Keratinocyte (primary cell): ENCODE measurements at regions not wholly inside any gene's neighbourhood (a gene's known extent, or its start where the extent isn't known, plus 50 kb on each side); places are given as distances from the start of the nearest gene placed in this dataset.
A peak's percentile ranks its signal among the peaks of the same experiment; 100 is the strongest.

Source experiments
- DNase-seq: peaks from one replicate; pipeline ENCODE4 v3.0.0-alpha.2; 2011; ENCODE audit warnings: low read depth, missing footprints, low spot score
- FAIRE-seq: peaks from 2 replicates; lab custom pipeline; 2011; peaks lifted over from hg19 to GRCh38; lab: Jason Lieb, UNC
- H2AFZ ChIP-seq: 2 replicates; pipeline ENCODE4 v1.6.0; 2012; ENCODE audit warnings: low read length, control low read depth, inconsistent platforms; ENCODE audit not compliant: control insufficient read depth
- H3K27ac ChIP-seq: 2 replicates; pipeline ENCODE4 v1.5.1; 2011; ENCODE audit warnings: low read length; ENCODE audit not compliant: control insufficient read depth, insufficient read depth
- H3K27me3 ChIP-seq: 3 replicates; pipeline ENCODE4 v1.6.0; 2011; ENCODE audit warnings: low read length; ENCODE audit not compliant: control insufficient read depth, insufficient read depth; ENCODE audit errors: extremely low read depth
- H3K36me3 ChIP-seq, 2 experiments: 2 replicates in 1 of 2; 3 replicates in 1 of 2; pipeline ENCODE4 v1.5.1; 2011; ENCODE audit warnings: low read length in 2 of 2, mild to moderate bottlenecking in 1 of 2; ENCODE audit not compliant: control insufficient read depth in 2 of 2, insufficient read depth in 2 of 2; ENCODE audit errors: extremely low read depth in 1 of 2
- H3K4me1 ChIP-seq: 3 replicates; pipeline ENCODE4 v1.5.1; 2011; ENCODE audit warnings: low read length; ENCODE audit not compliant: control insufficient read depth, insufficient read depth; ENCODE audit errors: extremely low read depth
- H3K4me2 ChIP-seq: 3 replicates; pipeline ENCODE4 v1.6.0; 2011; ENCODE audit warnings: low read depth, low read length; ENCODE audit not compliant: control insufficient read depth, insufficient read depth; ENCODE audit errors: extremely low read depth
- H3K4me3 ChIP-seq, 3 experiments: fragments of 200-600 bp in 1 of 3; sonication (generic) in 1 of 3; 2 replicates in 2 of 3; 3 replicates in 1 of 3; pipeline ENCODE4 v1.5.1; 2011 to 2016; ENCODE audit warnings: low read length in 3 of 3, mild to moderate bottlenecking in 3 of 3, control low read depth in 2 of 3, inconsistent platforms in 1 of 3, low read depth in 1 of 3, mixed read lengths in 1 of 3, mixed run types in 1 of 3, moderate library complexity in 1 of 3; ENCODE audit not compliant: control insufficient read depth in 2 of 3, insufficient read depth in 2 of 3; ENCODE audit errors: extremely low read depth in 1 of 3
- H3K79me2 ChIP-seq: 2 replicates; pipeline ENCODE4 v1.6.0; 2012; ENCODE audit warnings: low read length; ENCODE audit not compliant: control insufficient read depth, insufficient read depth
- H3K9ac ChIP-seq: 3 replicates; pipeline ENCODE4 v1.6.0; 2011; ENCODE audit warnings: low read length; ENCODE audit not compliant: control insufficient read depth, insufficient read depth; ENCODE audit errors: extremely low read depth
- H3K9me1 ChIP-seq: 3 replicates; pipeline ENCODE4 v1.6.0; 2011; ENCODE audit warnings: low read length; ENCODE audit not compliant: control insufficient read depth, insufficient read depth; ENCODE audit errors: extremely low read depth
- H3K9me3 ChIP-seq: 2 replicates; pipeline ENCODE4 v1.5.1; 2012; ENCODE audit warnings: low read depth, low read length; ENCODE audit not compliant: control insufficient read depth
- H4K20me1 ChIP-seq: 3 replicates; pipeline ENCODE4 v1.6.0; 2011; ENCODE audit warnings: low read length; ENCODE audit not compliant: control insufficient read depth, insufficient read depth; ENCODE audit errors: extremely low read depth
- EZH2 ChIP-seq: IDR thresholded peaks from one replicate; pipeline ENCODE4 v1.6.1; 2012; ENCODE audit warnings: inconsistent platforms, mild to moderate bottlenecking, low read length, moderate library complexity
- dilution Hi-C: fragments of 300-500 bp; cut with MboI; formaldehyde crosslinking; loops from one replicate; pipeline ENCODE4 v1.7.0; 2020; ENCODE audit warnings: low sequenced_read_pairs; ENCODE audit not compliant: extremely low pct_ligation_motif_present
- TF ChIP-seq, protein P1 (sequence below), 3 experiments: IDR thresholded peaks in 1 of 3; conservative IDR thresholded peaks in 1 of 3; optimal IDR thresholded peaks in 1 of 3; 2 replicates in 2 of 3; 3 replicates in 1 of 3; pipeline versions ENCODE3 to v1.5.1; 2011; ENCODE audit warnings: low read length in 3 of 3, mild to moderate bottlenecking in 3 of 3, moderate library complexity in 2 of 3, control low read depth in 1 of 3, inconsistent platforms in 1 of 3; ENCODE audit not compliant: insufficient read depth in 2 of 3; ENCODE audit errors: extremely low read depth in 1 of 3

GRCh38 chr15:58287891-58288290, 143.9 kb upstream of the LIPC start:
- FAIRE-seq = peak; percentile 13
- no peak overlapping the region for H3K4me2 ChIP-seq
- TF ChIP-seq EZH2 = no peak
- TF ChIP-seq, protein P1, sequence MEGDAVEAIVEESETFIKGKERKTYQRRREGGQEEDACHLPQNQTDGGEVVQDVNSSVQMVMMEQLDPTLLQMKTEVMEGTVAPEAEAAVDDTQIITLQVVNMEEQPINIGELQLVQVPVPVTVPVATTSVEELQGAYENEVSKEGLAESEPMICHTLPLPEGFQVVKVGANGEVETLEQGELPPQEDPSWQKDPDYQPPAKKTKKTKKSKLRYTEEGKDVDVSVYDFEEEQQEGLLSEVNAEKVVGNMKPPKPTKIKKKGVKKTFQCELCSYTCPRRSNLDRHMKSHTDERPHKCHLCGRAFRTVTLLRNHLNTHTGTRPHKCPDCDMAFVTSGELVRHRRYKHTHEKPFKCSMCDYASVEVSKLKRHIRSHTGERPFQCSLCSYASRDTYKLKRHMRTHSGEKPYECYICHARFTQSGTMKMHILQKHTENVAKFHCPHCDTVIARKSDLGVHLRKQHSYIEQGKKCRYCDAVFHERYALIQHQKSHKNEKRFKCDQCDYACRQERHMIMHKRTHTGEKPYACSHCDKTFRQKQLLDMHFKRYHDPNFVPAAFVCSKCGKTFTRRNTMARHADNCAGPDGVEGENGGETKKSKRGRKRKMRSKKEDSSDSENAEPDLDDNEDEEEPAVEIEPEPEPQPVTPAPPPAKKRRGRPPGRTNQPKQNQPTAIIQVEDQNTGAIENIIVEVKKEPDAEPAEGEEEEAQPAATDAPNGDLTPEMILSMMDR (optimal IDR thresholded peaks at IDR 0.05 in 1 of 3, IDR thresholded peaks at IDR 0.05 in 1 of 3, conservative IDR thresholded peaks at IDR 0.05 in 1 of 3; ENCODE audit: extremely low read depth in 1 of 3, insufficient read depth in 2 of 3, low read length in 3 of 3) = no peak
- no peaks in the 10 kb centered on the region for H3K9me3 ChIP-seq
- no peaks in the 10 kb centered on the region for H3K9me1 ChIP-seq
- peaks cover 20% of the 10 kb centered on the region for H3K4me1 ChIP-seq
- H4K20me1 ChIP-seq = no peaks in the 10 kb centered on the region
- H3K9ac ChIP-seq = no peak overlapping the region
- H3K79me2 ChIP-seq = no peaks in the 10 kb centered on the region
- H3K27me3 ChIP-seq = no peaks in the 10 kb centered on the region
- dilution Hi-C loops = no loop called here
- H3K27ac ChIP-seq = no peak overlapping the region
- H2AFZ ChIP-seq = no peak overlapping the region
- DNase-seq = no peak
- H3K4me3 ChIP-seq = no peak overlapping the region
- no peaks in the 10 kb centered on the region for H3K36me3 ChIP-seq

GRCh38 chr15:58288592-58288991, 143.2 kb upstream of the LIPC start:
- FAIRE-seq (no peak), DNase-seq (no peak)
- Histone ChIP-seq H3K36me3 (no peaks in the 10 kb centered on the region), H3K27me3 (no peaks in the 10 kb centered on the region), H3K9ac (no peak overlapping the region), H3K27ac (no peak overlapping the region), H4K20me1 (no peaks in the 10 kb centered on the region), H3K79me2 (no peaks in the 10 kb centered on the region), H3K9me3 (no peaks in the 10 kb centered on the region), H3K4me3 (no peak overlapping the region), H3K4me1 (peaks cover 20% of the 10 kb centered on the region), H2AFZ (no peak overlapping the region), H3K4me2 (no peak overlapping the region), H3K9me1 (no peaks in the 10 kb centered on the region)
- dilution Hi-C loops = no loop called here
- TF ChIP-seq EZH2 = no peak
- TF ChIP-seq, protein P1 (optimal IDR thresholded peaks at IDR 0.05 in 1 of 3, IDR thresholded peaks at IDR 0.05 in 1 of 3, conservative IDR thresholded peaks at IDR 0.05 in 1 of 3; ENCODE audit: extremely low read depth in 1 of 3, insufficient read depth in 2 of 3, low read length in 3 of 3) = no peak
